COLO668 (cell line): ENCODE measurements at regions not wholly inside any gene's neighbourhood (a gene's known extent, or its start where the extent isn't known, plus 50 kb on each side); places are given as distances from the start of the nearest gene placed in this dataset.
"Not testable (repeated sequence)": the region's sequence is repeated elsewhere in the genome, so short reads cannot be mapped to it uniquely, and the experiment has no call there.

Source experiments
- DNase-seq: peaks from one replicate; lab custom pipeline; 2025; ENCODE audit not compliant: unreplicated experiment; lab: John Stamatoyannopoulos, UW

- no peak for DNase-seq
Measured at GRCh38 chr7:91660734-91661356, 219.7 kb downstream of the MTERF1 start.

GRCh38 chr7:91661727-91662126 is 218.8 kb downstream of the MTERF1 start:
- no peak for DNase-seq

GRCh38 chr7:91668217-91668616 is 212.3 kb downstream of the MTERF1 start:
- no peak for DNase-seq

- no peak for DNase-seq
Measured at GRCh38 chr7:91671245-91671644, 209.3 kb downstream of the MTERF1 start.

GRCh38 chr7:91674470-91674869 is 206.0 kb downstream of the MTERF1 start:
- DNase-seq: no peak

- DNase-seq: no peak
Measured at GRCh38 chr7:91681718-91682117, 198.8 kb downstream of the MTERF1 start.

GRCh38 chr7:91683823-91684222 is 196.7 kb downstream of the MTERF1 start:
- DNase-seq: no peak

GRCh38 chr7:91685544-91685943 is 195.0 kb downstream of the MTERF1 start:
- DNase-seq: no peak

- DNase-seq: no peak
Measured at GRCh38 chr7:91690541-91691070, 189.9 kb downstream of the MTERF1 start.

GRCh38 chr7:91691865-91692264 is 188.6 kb downstream of the MTERF1 start:
- DNase-seq: no peak

- no peak for DNase-seq
Measured at GRCh38 chr7:91692800-91693199, 187.7 kb downstream of the MTERF1 start.

- DNase-seq: no peak
Measured at GRCh38 chr7:91694351-91694841, 186.1 kb downstream of the MTERF1 start.

- no peak for DNase-seq
Measured at GRCh38 chr7:91710881-91711280, 169.6 kb downstream of the MTERF1 start.

GRCh38 chr7:91713669-91714068 is 166.8 kb downstream of the MTERF1 start:
- no peak for DNase-seq

- DNase-seq: no peak
Measured at GRCh38 chr7:91717681-91718470, 162.6 kb downstream of the MTERF1 start.

- DNase-seq: no peak
Measured at GRCh38 chr7:91719008-91719407, 161.5 kb downstream of the MTERF1 start.

GRCh38 chr7:91720260-91720937 is 160.1 kb downstream of the MTERF1 start:
- DNase-seq: no peak

- no peak for DNase-seq
Measured at GRCh38 chr7:91722831-91723230, 157.7 kb downstream of the MTERF1 start.

- DNase-seq: not testable (repeated sequence)
Measured at GRCh38 chr7:91729046-91729445, 151.5 kb downstream of the MTERF1 start.

GRCh38 chr7:91731976-91732375 is 148.5 kb downstream of the MTERF1 start:
- no peak for DNase-seq

GRCh38 chr7:91749418-91749817 is 131.1 kb downstream of the MTERF1 start:
- no peak for DNase-seq

GRCh38 chr7:91750091-91750490 is 130.4 kb downstream of the MTERF1 start:
- no peak for DNase-seq
